Renal pelvis (tissue), 1 donor: ENCODE measurements at regions not wholly inside any gene's neighbourhood (a gene's known extent, or its start where the extent isn't known, plus 50 kb on each side); places are given as distances from the start of the nearest gene placed in this dataset.
A peak's percentile ranks its signal among the peaks of the same experiment; 100 is the strongest.

Experiments
- DNase-seq: peaks from one replicate; pipeline ENCODE4 v3.0.0-alpha.2; 2013

GRCh38 chr2:150319085-150319484 is 168.4 kb downstream of the RND3 start:
- no peak for DNase-seq

GRCh38 chr2:150312271-150312670 is 175.2 kb downstream of the RND3 start:
- DNase-seq: no peak

GRCh38 chr2:150309311-150310080 is 178.0 kb downstream of the RND3 start:
- DNase-seq: no peak

GRCh38 chr2:150307258-150307657 is 180.2 kb downstream of the RND3 start:
- no peak for DNase-seq

GRCh38 chr2:150303281-150303680 is 184.2 kb downstream of the RND3 start:
- DNase-seq: no peak

GRCh38 chr2:150298571-150299305 is 188.7 kb downstream of the RND3 start:
- no peak for DNase-seq

- DNase-seq: no peak
These were observed 190.5 kb downstream of the RND3 start for GRCh38 chr2:150296770-150297546.

- no peak for DNase-seq
These were observed 191.9 kb downstream of the RND3 start for GRCh38 chr2:150295544-150295943.

GRCh38 chr2:150293771-150294170 is 193.7 kb downstream of the RND3 start:
- DNase-seq: no peak

GRCh38 chr2:150292807-150293206 is 194.7 kb downstream of the RND3 start:
- DNase-seq: no peak

GRCh38 chr2:150292192-150292591 is 195.3 kb downstream of the RND3 start:
- DNase-seq: no peak

- no peak for DNase-seq
These were observed 200.6 kb downstream of the RND3 start for GRCh38 chr2:150286730-150287362.

- DNase-seq: no peak
These were observed 203.4 kb downstream of the RND3 start for GRCh38 chr2:150284116-150284515.

GRCh38 chr2:150282771-150283371 is 204.6 kb downstream of the RND3 start:
- DNase-seq: peak; percentile 7

GRCh38 chr2:150282357-150282756 is 205.1 kb downstream of the RND3 start:
- DNase-seq: no peak

GRCh38 chr2:150280231-150280630 is 207.2 kb downstream of the RND3 start:
- peak; percentile 34 for DNase-seq

- no peak for DNase-seq
These were observed 207.8 kb downstream of the RND3 start for GRCh38 chr2:150279686-150280085.

GRCh38 chr2:150276737-150277136 is 210.7 kb downstream of the RND3 start:
- DNase-seq: no peak

- DNase-seq: no peak
These were observed 213.4 kb downstream of the RND3 start for GRCh38 chr2:150274108-150274507.

GRCh38 chr2:150271952-150272802 is 215.3 kb downstream of the RND3 start:
- no peak for DNase-seq
